SK-N-MC (cell line): ENCODE measurements at regions not wholly inside any gene's neighbourhood (a gene's known extent, or its start where the extent isn't known, plus 50 kb on each side); places are given as distances from the start of the nearest gene placed in this dataset.

ENCODE experiments used
- EZH2 ChIP-seq: fragments of 200-600 bp; sonication (generic); IDR thresholded peaks from one replicate; pipeline ENCODE4 v1.6.1; 2017; ENCODE audit warnings: antibody characterized with exemption
- FOXP2 ChIP-seq: optimal IDR thresholded peaks from 2 replicates; pipeline ENCODE3; 2011; ENCODE audit warnings: mild to moderate bottlenecking, moderate library complexity; ENCODE audit not compliant: insufficient read depth; ENCODE audit errors: extremely low read length, control extremely low read depth
- POLR2AphosphoS5 ChIP-seq: IDR thresholded peaks from 2 replicates; pipeline ENCODE4 v1.6.1; 2012; ENCODE audit warnings: mild to moderate bottlenecking, low read depth, low read length, borderline replicate concordance

- TF ChIP-seq EZH2 (no peak), POLR2AphosphoS5 (no peak), FOXP2 (no peak)
Observed at GRCh38 chr1:209391792-209392191, 191.7 kb upstream of the CAMK1G start.
